ENCODE measurements at regions not wholly inside any gene's neighbourhood (a gene's known extent, or its start where the extent isn't known, plus 50 kb on each side); places are given as distances from the start of the nearest gene placed in this dataset.

DNA sequence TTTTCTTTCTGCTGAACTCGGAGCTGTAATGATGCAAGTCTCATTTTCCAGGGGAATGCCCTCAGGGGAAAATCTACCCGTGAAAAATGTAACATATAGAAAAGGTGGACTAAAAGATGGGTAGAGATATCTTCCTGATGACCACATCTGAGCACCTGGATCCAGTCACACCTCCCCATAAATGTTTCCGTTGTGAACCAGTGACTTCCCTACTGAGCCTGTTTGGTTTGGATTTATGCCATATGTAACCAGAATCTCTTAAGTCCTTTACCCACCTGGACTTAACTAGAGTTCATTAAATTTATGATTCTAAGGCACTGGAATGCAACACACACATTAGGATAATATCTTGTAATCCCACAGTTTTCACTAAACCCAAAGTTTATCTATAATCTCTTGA lies 171.1 kb downstream of the ZNF330 start:
- ATAC-seq (no peak), DNase-seq (no peak)
- Mint-ChIP-seq H3K36me3 (ENCODE audit: low read depth) (no peaks in the 10 kb centered on the region), H3K27ac (no peak overlapping the region), H3K4me3 (no peak overlapping the region), H3K27me3 (peaks cover 15% of the 10 kb centered on the region), H3K4me1 (no peaks in the 10 kb centered on the region)
- H3K9me3 ChIP-seq (ENCODE audit: control insufficient read depth, low read length, poor library complexity, severe bottlenecking): no peaks in the 10 kb centered on the region

DNA sequence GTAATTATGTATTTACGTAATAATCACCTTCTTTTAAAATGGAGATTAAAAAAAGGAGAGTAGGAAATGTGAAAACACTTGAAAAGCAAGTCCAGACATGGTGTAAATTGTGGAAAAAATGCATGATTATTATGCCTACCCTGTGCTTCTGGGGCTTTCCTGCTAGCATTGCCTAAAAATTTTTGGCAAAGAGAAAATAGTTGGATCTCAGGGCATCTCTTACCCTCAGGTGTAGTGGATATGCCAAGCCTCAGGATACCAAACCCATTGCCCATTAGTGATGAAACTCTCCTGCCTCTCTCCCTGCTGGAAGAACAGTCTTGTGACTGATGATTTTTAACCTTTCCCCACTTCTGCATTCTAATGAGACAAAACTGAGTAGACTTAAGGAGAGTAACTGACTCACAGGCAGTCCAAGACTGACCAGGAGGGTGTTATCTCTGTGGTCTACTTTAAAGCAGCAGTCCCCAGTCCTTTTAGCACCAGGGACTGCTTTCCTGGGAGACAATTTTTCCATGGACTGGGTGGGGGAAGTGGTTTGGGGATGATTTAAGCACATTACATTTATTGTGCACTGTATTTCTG lies 174.6 kb downstream of the ZNF330 start:
- Mint-ChIP-seq H3K27me3 (peaks cover 14% of the 10 kb centered on the region), H3K36me3 (ENCODE audit: low read depth) (no peaks in the 10 kb centered on the region), H3K4me1 (no peaks in the 10 kb centered on the region), H3K4me3 (no peak overlapping the region), H3K27ac (no peak overlapping the region)
- ATAC-seq (no peak), DNase-seq (no peak)
- no peaks in the 10 kb centered on the region for H3K9me3 ChIP-seq (ENCODE audit: control insufficient read depth, low read length, poor library complexity, severe bottlenecking)

DNA sequence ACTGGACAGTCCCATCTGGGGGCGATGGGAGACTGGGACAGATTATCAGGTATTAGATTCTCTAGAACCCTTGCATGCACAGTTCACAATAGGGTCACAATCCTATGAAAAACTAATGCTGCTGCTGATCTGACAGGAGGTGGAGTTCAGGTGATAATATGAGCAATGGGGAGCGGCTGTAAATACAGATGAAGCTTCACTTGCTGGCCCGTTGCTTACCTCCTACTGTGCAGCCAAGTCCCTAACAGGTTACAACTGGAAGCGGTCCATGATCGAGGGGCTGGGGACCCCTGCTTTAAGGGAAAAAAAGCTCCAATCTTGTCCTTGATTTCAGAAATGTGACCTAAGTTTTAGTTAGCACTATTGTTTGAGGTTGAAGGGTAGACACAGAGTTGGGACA lies 175.2 kb downstream of the ZNF330 start:
- ATAC-seq: no peak
- Mint-ChIP-seq H3K27ac (no peak overlapping the region), H3K27me3 (peaks cover 10% of the 10 kb centered on the region), H3K4me3 (no peak overlapping the region), H3K4me1 (no peaks in the 10 kb centered on the region), H3K36me3 (ENCODE audit: low read depth) (no peaks in the 10 kb centered on the region)
- H3K9me3 ChIP-seq (ENCODE audit: control insufficient read depth, low read length, poor library complexity, severe bottlenecking): no peaks in the 10 kb centered on the region
- no peak for DNase-seq

DNA sequence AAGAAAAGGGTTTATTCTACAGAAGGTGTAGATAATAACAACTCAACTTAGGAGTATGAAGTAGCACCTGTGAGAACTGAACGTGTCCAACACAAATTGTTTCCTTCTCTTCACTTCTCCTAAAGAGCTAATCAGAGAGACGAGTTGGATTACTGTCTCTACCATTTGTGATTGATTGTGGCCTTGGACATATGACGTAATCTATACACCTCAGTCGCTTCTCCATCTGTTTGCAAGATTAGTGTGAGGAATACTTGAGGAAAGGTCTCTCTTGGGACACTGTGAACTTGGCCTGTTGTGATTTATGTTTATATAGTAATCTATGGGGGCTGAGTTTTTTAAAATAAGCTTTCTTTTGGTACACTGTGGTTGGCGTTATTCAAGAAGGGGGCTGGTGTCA lies 182.0 kb downstream of the ZNF330 start:
- DNase-seq (no peak), ATAC-seq (no peak)
- peaks cover 5% of the 10 kb centered on the region for H3K27me3 Mint-ChIP-seq
- no peaks in the 10 kb centered on the region for H3K4me1 Mint-ChIP-seq
- H3K27ac Mint-ChIP-seq: no peak overlapping the region
- no peaks in the 10 kb centered on the region for H3K36me3 Mint-ChIP-seq (ENCODE audit: low read depth)
- H3K9me3 ChIP-seq (ENCODE audit: control insufficient read depth, low read length, poor library complexity, severe bottlenecking): no peaks in the 10 kb centered on the region
- no peak overlapping the region for H3K4me3 Mint-ChIP-seq

DNA sequence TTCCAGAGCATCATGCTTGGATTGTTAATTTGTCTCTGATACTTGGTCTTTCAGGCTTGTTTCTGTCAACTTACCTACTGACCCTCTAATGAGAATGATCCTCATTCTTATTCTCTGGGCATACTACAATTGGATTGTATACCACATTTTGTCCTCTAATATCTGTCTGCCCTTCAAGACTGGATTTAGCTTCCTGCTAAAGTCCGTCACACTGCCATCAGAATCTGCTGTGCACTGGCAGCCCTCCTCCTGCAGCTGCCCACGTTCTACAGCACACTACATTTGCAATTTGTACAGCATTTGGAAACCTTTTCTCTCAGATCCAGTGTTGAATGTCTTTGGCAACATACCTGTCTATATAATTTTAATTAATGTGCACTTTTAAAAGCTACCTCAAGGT lies 183.1 kb downstream of the ZNF330 start:
- ATAC-seq (no peak), DNase-seq (no peak)
- peaks cover 5% of the 10 kb centered on the region for H3K27me3 Mint-ChIP-seq
- no peaks in the 10 kb centered on the region for H3K36me3 Mint-ChIP-seq (ENCODE audit: low read depth)
- H3K4me1 Mint-ChIP-seq: no peaks in the 10 kb centered on the region
- no peak overlapping the region for H3K27ac Mint-ChIP-seq
- H3K9me3 ChIP-seq (ENCODE audit: control insufficient read depth, low read length, poor library complexity, severe bottlenecking): no peaks in the 10 kb centered on the region
- H3K4me3 Mint-ChIP-seq: no peak overlapping the region

DNA sequence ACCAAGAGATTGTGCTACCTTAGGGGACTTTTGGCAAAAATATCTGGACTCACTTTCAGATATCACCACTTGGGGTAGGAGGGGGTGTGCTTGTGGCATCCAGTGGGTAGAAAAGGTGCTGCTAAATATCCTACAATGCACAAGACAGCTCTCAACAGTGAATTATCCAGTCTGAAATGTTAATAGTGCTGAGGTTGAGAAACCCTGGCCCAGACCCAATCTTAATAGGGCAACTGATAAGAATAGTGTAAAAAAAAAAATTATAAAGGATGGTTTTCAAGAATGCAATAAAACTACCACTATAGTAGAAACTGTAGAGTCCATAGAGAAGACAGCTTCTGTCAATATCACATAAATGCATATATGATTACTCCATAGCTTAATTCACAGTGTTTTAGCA lies 185.5 kb downstream of the ZNF330 start:
- Mint-ChIP-seq H3K4me1 (no peaks in the 10 kb centered on the region), H3K36me3 (ENCODE audit: low read depth) (no peaks in the 10 kb centered on the region), H3K4me3 (no peak overlapping the region), H3K27ac (no peak overlapping the region), H3K27me3 (peaks cover 5% of the 10 kb centered on the region)
- H3K9me3 ChIP-seq (ENCODE audit: control insufficient read depth, low read length, poor library complexity, severe bottlenecking): no peaks in the 10 kb centered on the region
- no peak for DNase-seq
- ATAC-seq: no peak

DNA sequence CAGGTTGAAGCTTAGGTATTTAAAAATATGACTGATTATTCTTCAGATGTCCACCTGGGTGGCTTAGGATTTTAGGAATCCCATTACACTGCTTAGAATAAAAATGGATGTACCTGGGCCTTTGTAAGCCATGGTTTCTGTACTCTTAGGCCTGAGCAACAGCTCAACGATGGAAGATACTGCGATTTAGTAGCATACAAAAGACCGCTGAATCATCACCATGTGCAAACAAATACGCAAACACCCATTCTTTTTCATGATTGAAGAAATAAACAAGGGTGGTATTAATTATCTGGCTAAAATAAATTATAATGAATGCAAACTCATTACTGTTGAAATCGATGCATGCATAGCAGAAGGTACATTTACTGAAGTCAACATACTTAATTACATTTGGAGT lies 188.9 kb downstream of the ZNF330 start:
- ATAC-seq: no peak
- peaks cover 5% of the 10 kb centered on the region for H3K27me3 Mint-ChIP-seq

DNA sequence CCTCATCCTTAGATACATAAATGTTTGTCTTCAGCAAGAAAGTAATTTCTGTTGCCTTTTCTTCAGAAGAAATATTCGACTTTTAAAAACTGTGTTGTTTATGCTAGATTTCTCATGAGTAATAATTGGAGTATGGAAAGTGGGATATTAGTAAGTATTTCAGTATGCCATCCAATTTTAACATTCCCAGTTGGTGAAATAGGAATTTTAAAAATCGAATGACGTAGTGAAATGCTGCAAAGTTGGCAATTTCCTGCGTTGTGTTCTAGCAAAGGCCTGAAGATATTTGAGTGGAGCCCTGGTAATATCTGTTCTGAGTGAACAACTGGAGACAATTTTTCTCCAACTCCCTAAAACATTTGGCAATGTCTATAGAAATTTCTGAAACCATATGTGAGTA lies 190.1 kb downstream of the ZNF330 start:
- Mint-ChIP-seq H3K4me3 (no peak overlapping the region), H3K4me1 (no peaks in the 10 kb centered on the region), H3K36me3 (ENCODE audit: low read depth) (no peaks in the 10 kb centered on the region), H3K27ac (no peak overlapping the region), H3K27me3 (peaks cover 5% of the 10 kb centered on the region)
- no peaks in the 10 kb centered on the region for H3K9me3 ChIP-seq (ENCODE audit: control insufficient read depth, low read length, poor library complexity, severe bottlenecking)
- DNase-seq (no peak), ATAC-seq (no peak)

More for the DNA sequence above, 188.9 kb downstream of the ZNF330 start:
- H3K27ac Mint-ChIP-seq: no peak overlapping the region
- H3K9me3 ChIP-seq (ENCODE audit: control insufficient read depth, low read length, poor library complexity, severe bottlenecking): no peaks in the 10 kb centered on the region
- no peaks in the 10 kb centered on the region for H3K36me3 Mint-ChIP-seq (ENCODE audit: low read depth)
- no peaks in the 10 kb centered on the region for H3K4me1 Mint-ChIP-seq
- DNase-seq: no peak
- H3K4me3 Mint-ChIP-seq: no peak overlapping the region

DNA sequence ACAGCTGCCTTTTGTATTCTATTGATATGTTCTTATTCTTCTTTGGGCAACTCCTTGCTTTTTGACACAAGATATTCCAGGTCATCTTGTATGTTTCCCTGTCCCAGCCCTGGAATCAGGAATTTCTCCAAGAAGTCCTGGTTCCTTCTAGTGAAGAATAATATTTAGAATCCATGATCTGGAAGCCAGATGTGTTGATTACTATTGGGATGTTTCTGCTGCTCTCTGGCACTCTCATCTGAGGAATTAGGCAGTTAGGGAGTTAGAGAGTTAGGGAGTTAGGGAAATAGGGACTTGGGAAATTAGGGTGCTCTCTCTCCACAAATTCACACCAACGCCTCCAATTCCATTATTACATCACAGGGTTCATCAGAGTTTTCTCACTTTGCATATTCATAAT lies 191.2 kb downstream of the ZNF330 start:
- no peaks in the 10 kb centered on the region for H3K36me3 Mint-ChIP-seq (ENCODE audit: low read depth)
- H3K4me1 Mint-ChIP-seq: no peaks in the 10 kb centered on the region

DNA sequence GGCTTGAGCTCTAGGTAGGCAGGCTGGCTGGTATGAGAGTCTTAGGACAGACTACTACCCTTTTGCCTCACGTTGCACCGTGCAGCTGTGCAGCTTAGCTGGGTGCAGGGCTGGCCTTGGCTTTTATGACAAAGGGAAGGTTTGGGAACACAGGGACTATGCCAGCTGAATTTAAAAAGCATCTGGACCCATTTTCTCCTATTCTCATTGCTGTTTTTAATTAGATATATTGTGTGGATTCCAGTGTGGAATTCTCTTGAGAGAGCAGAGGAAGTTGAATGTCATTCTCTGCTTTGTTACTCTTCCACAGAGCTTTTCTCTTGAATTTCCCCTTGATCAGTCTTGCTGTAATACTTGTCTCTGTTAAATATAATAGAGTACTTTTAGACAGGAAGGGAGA lies 192.7 kb downstream of the ZNF330 start:
- H3K27ac Mint-ChIP-seq: no peak overlapping the region
- no peaks in the 10 kb centered on the region for H3K36me3 Mint-ChIP-seq (ENCODE audit: low read depth)

More for the DNA sequence above, 191.2 kb downstream of the ZNF330 start:
- DNase-seq (no peak), ATAC-seq (no peak)
- peaks cover under 1% of the 10 kb centered on the region for H3K27me3 Mint-ChIP-seq
- no peak overlapping the region for H3K4me3 Mint-ChIP-seq
- H3K27ac Mint-ChIP-seq: no peak overlapping the region
- no peaks in the 10 kb centered on the region for H3K9me3 ChIP-seq (ENCODE audit: control insufficient read depth, low read length, poor library complexity, severe bottlenecking)

DNA sequence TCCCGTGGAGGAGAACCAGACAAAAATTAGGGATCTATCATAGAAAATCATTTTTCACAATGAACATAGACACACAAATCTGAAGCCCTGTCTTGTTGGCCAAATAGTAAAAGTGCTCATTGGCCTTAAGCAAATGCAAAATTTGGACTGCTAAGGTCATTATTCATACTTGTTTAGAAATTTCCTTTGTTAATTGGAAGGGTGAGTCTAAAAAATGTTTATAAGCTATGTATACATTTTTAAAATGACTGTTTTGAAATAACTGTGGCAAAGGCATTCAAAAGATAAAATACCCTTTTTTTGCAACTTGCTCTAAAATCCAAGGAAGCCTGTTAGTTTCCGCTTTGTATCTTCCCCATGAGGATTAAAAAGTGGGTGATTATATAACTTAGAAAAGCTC lies 195.0 kb downstream of the ZNF330 start:
- ATAC-seq (no peak), DNase-seq (no peak)
- no peaks in the 10 kb centered on the region for H3K27me3 Mint-ChIP-seq
- H3K9me3 ChIP-seq (ENCODE audit: control insufficient read depth, low read length, poor library complexity, severe bottlenecking): no peaks in the 10 kb centered on the region
- no peak overlapping the region for H3K4me3 Mint-ChIP-seq
- no peak overlapping the region for H3K27ac Mint-ChIP-seq
- no peaks in the 10 kb centered on the region for H3K4me1 Mint-ChIP-seq
- H3K36me3 Mint-ChIP-seq (ENCODE audit: low read depth): no peaks in the 10 kb centered on the region

More for the DNA sequence above, 192.7 kb downstream of the ZNF330 start:
- no peaks in the 10 kb centered on the region for H3K27me3 Mint-ChIP-seq
- H3K4me3 Mint-ChIP-seq: no peak overlapping the region
- no peaks in the 10 kb centered on the region for H3K9me3 ChIP-seq (ENCODE audit: control insufficient read depth, low read length, poor library complexity, severe bottlenecking)
- DNase-seq: no peak
- no peaks in the 10 kb centered on the region for H3K4me1 Mint-ChIP-seq
- ATAC-seq: no peak

DNA sequence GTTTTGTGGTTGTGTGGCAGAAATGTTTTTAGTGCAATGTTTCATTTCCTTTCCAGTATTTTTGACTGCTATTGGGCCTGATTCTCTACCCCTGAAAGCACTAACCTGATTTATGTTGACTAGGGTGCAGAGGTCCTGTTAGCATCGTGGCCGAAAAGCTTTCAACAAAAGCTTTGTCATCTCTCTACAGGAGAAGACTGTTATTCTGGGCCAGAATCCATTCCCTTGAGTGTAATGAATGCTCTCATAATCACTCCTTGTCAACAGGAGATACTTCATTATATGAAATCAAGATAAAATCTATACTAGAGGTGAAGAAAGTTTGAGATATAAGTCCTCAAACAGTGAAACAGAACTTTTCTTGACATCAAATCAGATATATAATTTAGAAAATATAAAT lies 195.5 kb downstream of the ZNF330 start:
- H3K27ac Mint-ChIP-seq: no peak overlapping the region
- H3K9me3 ChIP-seq (ENCODE audit: control insufficient read depth, low read length, poor library complexity, severe bottlenecking): no peaks in the 10 kb centered on the region
- H3K4me3 Mint-ChIP-seq: no peak overlapping the region
- ATAC-seq: no peak
- no peaks in the 10 kb centered on the region for H3K4me1 Mint-ChIP-seq
- H3K36me3 Mint-ChIP-seq (ENCODE audit: low read depth): no peaks in the 10 kb centered on the region
- no peaks in the 10 kb centered on the region for H3K27me3 Mint-ChIP-seq
- DNase-seq: no peak

DNA sequence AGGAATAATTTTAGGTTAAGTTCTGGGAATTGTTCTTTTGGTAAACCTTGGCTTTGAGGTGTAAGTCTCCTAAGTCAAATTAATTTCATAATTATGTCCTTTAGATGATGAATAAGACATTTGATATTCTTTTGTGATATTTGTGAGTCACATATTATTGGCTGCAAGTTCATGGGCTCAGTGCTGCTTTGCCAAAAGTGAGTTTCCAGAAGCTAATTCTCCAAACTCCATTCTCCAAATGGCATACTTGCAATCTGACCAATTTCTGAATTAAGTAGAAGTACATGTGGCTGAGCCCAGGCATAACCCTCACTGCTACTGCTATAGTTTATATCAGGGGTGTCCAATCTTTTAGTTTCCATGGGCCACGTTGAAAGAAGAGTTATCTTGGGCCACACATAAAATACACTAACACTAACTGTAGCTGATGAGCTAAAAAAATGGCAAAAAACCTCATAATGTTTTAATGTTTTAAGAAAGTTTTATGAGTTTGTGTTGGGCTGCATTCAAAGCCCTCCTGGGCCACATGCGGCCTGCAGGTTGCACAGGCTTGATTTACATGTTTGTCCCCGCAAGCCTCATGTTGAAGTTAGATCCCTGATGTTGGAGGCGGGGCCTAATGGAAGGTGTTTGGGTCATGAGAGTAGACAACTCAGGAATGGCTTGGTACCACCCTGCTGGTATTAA lies 196.1 kb downstream of the ZNF330 start:
- Mint-ChIP-seq H3K27me3 (no peaks in the 10 kb centered on the region), H3K27ac (no peak overlapping the region), H3K4me1 (no peaks in the 10 kb centered on the region), H3K4me3 (no peak overlapping the region), H3K36me3 (ENCODE audit: low read depth) (no peaks in the 10 kb centered on the region)
- DNase-seq (no peak), ATAC-seq (no peak)
- H3K9me3 ChIP-seq (ENCODE audit: control insufficient read depth, low read length, poor library complexity, severe bottlenecking): no peaks in the 10 kb centered on the region

DNA sequence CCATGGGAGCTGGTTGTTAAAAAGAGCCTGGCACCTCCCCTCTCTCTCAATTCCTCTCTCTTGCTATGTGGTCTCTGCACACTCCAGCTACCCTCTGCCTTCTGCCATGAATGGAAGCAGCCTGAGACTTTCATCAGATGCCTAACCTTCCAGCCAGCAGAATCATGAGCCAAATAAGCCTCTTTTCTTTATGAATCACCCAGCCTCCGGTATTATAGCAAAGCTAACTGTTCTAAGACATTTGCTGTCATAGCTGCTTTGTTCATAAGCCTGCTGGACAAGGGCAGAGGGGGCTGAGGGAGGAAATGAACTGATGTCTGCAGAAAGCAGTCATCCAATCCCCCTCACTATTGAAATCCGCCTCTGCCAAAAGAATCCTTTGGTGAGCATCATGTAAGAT lies 196.7 kb downstream of the ZNF330 start:
- Mint-ChIP-seq H3K4me1 (no peaks in the 10 kb centered on the region), H3K27me3 (no peaks in the 10 kb centered on the region), H3K36me3 (ENCODE audit: low read depth) (no peaks in the 10 kb centered on the region), H3K4me3 (no peak overlapping the region), H3K27ac (no peak overlapping the region)
- ATAC-seq (no peak), DNase-seq (no peak)
- no peaks in the 10 kb centered on the region for H3K9me3 ChIP-seq (ENCODE audit: control insufficient read depth, low read length, poor library complexity, severe bottlenecking)

Measured in T-helper 17 cell (primary cell).